H1 (cell line): ENCODE measurements at regions not wholly inside any gene's neighbourhood (a gene's known extent, or its start where the extent isn't known, plus 50 kb on each side); places are given as distances from the start of the nearest gene placed in this dataset.

Experiments
- BACH1 ChIP-seq: IDR thresholded peaks from 2 replicates; pipeline ENCODE4 v1.6.1; 2012; ENCODE audit warnings: low read length, improper control_type of control experiment
- CBX5 ChIP-seq: fragments of 300-800, 300-1000 bp; sonication (generic); IDR thresholded peaks from 2 replicates; pipeline ENCODE4 v1.7.1; 2016; ENCODE audit warnings: antibody characterized with exemption, low read length, low read depth
- CHD2 ChIP-seq: IDR thresholded peaks from 2 replicates; pipeline ENCODE4 v1.6.1; 2012; ENCODE audit warnings: low read length, improper control_type of control experiment
- CHD7 ChIP-seq: fragments of 300-600 bp; sonication (generic); IDR thresholded peaks from 2 replicates; pipeline ENCODE4 v1.7.1; 2012; ENCODE audit warnings: low read length, moderate library complexity, mild to moderate bottlenecking, inconsistent platforms; ENCODE audit not compliant: insufficient replicate concordance
- CREB1 ChIP-seq: IDR thresholded peaks from 2 replicates; pipeline ENCODE4 v1.6.1; 2012; ENCODE audit warnings: inconsistent platforms
- EGR1 ChIP-seq: IDR thresholded peaks from 2 replicates; pipeline ENCODE4 v1.6.1; 2011; ENCODE audit warnings: low read depth, low read length, borderline replicate concordance
- JUN ChIP-seq: IDR thresholded peaks from 2 replicates; pipeline ENCODE4 v1.6.1; 2011; ENCODE audit warnings: low read depth, mild to moderate bottlenecking, improper control_type of control experiment, low read length
- KDM1A ChIP-seq: fragments of 200-600, 300-600 bp; sonication (generic); IDR thresholded peaks from 2 replicates; pipeline ENCODE4 v1.7.1; 2016; ENCODE audit warnings: mild to moderate bottlenecking, low read length, borderline replicate concordance
- RAD21 ChIP-seq, 2 experiments: IDR thresholded peaks in 1 of 2; conservative IDR thresholded peaks in 1 of 2; 2 replicates each; pipeline ENCODE4 v1.6.1; 2011; ENCODE audit warnings: low read depth in 2 of 2, low read length in 2 of 2, improper control_type of control experiment in 1 of 2, inconsistent platforms in 1 of 2, mild to moderate bottlenecking in 1 of 2, moderate library complexity in 1 of 2
- TAF7 ChIP-seq: optimal IDR thresholded peaks from 2 replicates; pipeline ENCODE3; 2011; ENCODE audit warnings: low read depth, mild to moderate bottlenecking, inconsistent platforms, low read length, moderate library complexity, borderline replicate concordance

- no peak for TF ChIP-seq CHD7
- TF ChIP-seq EGR1: no peak
- TF ChIP-seq CREB1: no peak
- TF ChIP-seq JUN: no peak
- TF ChIP-seq CBX5: no peak
- peak in 1 of 2 experiments; percentile 3; a peak in 1 of 4 replicates for TF ChIP-seq RAD21 (IDR thresholded peaks at IDR 0.05 in 1 of 2, conservative IDR thresholded peaks at IDR 0.05 in 1 of 2; ENCODE audit: low read depth in 2 of 2, low read length in 2 of 2)
- TF ChIP-seq CHD2: no peak
- no peak for TF ChIP-seq TAF7
- TF ChIP-seq BACH1: no peak
- TF ChIP-seq KDM1A: peak; percentile 93; the same call in 1 of the 2 replicates
Observed at GRCh38 chr18:22348521-22349316, 69.0 kb downstream of the CTAGE1 start (continued).
